PFSK-1 (cell line): ENCODE measurements at regions not wholly inside any gene's neighbourhood (a gene's known extent, or its start where the extent isn't known, plus 50 kb on each side); places are given as distances from the start of the nearest gene placed in this dataset.

Experiments used
- POLR2AphosphoS5 ChIP-seq: IDR thresholded peaks from 2 replicates; pipeline ENCODE4 v1.6.1; 2012; ENCODE audit warnings: low read depth, mild to moderate bottlenecking, control low read depth, low read length, moderate library complexity
- SIN3A ChIP-seq: IDR thresholded peaks from 2 replicates; pipeline ENCODE4 v1.6.1; 2012; ENCODE audit warnings: mild to moderate bottlenecking, low read length, moderate library complexity, borderline replicate concordance; ENCODE audit not compliant: insufficient read depth
- TAF1 ChIP-seq: IDR thresholded peaks from 2 replicates; pipeline ENCODE4 v1.6.1; 2012; ENCODE audit warnings: low read length, control low read depth, borderline replicate concordance; ENCODE audit not compliant: insufficient read depth
- TF ChIP-seq, protein P1 (sequence below), 2 experiments: IDR thresholded peaks; 2 replicates each; pipeline versions ENCODE4 v1.6.1 to v1.8.0; 2011 to 2012; ENCODE audit warnings: low read depth in 2 of 2, low read length in 2 of 2, control low read depth in 1 of 2, inconsistent platforms in 1 of 2, mild to moderate bottlenecking in 1 of 2, moderate library complexity in 1 of 2; ENCODE audit not compliant: insufficient read depth in 1 of 2

DNA sequence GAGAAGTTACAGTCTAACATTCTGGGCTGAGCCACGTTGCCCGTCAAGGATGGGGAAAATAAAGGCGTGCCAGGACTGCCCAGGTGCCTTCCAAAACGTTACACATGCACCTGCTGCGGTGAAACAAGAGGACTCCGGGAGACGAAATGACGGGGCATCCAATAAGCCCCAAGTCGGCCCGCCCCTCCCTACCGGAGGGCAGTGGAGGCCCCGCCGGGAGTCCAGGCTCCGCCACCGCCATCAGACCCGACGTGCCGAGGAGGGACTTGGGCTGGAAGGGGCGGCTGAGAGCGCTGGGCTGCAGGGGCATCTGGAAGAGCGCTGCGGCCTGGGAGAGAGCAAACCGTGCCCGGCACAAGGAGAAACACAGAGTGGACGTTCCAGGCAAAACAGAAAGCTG is 112.5 kb upstream of the GPC1 start:
- TF ChIP-seq SIN3A (no peak), POLR2AphosphoS5 (no peak), TAF1 (no peak)
- TF ChIP-seq, protein P1, sequence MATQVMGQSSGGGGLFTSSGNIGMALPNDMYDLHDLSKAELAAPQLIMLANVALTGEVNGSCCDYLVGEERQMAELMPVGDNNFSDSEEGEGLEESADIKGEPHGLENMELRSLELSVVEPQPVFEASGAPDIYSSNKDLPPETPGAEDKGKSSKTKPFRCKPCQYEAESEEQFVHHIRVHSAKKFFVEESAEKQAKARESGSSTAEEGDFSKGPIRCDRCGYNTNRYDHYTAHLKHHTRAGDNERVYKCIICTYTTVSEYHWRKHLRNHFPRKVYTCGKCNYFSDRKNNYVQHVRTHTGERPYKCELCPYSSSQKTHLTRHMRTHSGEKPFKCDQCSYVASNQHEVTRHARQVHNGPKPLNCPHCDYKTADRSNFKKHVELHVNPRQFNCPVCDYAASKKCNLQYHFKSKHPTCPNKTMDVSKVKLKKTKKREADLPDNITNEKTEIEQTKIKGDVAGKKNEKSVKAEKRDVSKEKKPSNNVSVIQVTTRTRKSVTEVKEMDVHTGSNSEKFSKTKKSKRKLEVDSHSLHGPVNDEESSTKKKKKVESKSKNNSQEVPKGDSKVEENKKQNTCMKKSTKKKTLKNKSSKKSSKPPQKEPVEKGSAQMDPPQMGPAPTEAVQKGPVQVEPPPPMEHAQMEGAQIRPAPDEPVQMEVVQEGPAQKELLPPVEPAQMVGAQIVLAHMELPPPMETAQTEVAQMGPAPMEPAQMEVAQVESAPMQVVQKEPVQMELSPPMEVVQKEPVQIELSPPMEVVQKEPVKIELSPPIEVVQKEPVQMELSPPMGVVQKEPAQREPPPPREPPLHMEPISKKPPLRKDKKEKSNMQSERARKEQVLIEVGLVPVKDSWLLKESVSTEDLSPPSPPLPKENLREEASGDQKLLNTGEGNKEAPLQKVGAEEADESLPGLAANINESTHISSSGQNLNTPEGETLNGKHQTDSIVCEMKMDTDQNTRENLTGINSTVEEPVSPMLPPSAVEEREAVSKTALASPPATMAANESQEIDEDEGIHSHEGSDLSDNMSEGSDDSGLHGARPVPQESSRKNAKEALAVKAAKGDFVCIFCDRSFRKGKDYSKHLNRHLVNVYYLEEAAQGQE (IDR thresholded peaks at IDR 0.05; ENCODE audit: insufficient read depth in 1 of 2, low read depth in 2 of 2, low read length in 2 of 2): no peak
